NB4 (cell line): ENCODE measurements at regions not wholly inside any gene's neighbourhood (a gene's known extent, or its start where the extent isn't known, plus 50 kb on each side); places are given as distances from the start of the nearest gene placed in this dataset.

Source experiments
- DNase-seq: peaks from one replicate; pipeline ENCODE4 v3.0.0; 2010; ENCODE audit warnings: low read depth
- H3K4me3 ChIP-seq: one replicate; pipeline ENCODE4 v1.5.1; 2011; ENCODE audit warnings: mild to moderate bottlenecking, low read depth, low read length, moderate library complexity
- CTCF ChIP-seq: IDR thresholded peaks from one replicate; pipeline ENCODE4 v1.5.1; 2012; ENCODE audit warnings: low read depth, low read length
- MAX ChIP-seq: IDR thresholded peaks from 2 replicates; pipeline ENCODE4 v1.6.1; 2011; ENCODE audit warnings: low read depth, low read length
- MYC ChIP-seq: IDR thresholded peaks from 2 replicates; pipeline ENCODE4 v1.6.1; 2011; ENCODE audit warnings: low read depth, low read length
- POLR2A ChIP-seq: IDR thresholded peaks from 2 replicates; pipeline ENCODE4 v1.6.1; 2011; ENCODE audit warnings: mild to moderate bottlenecking; ENCODE audit not compliant: insufficient read length; ENCODE audit errors: extremely low read depth

- no peak overlapping the region for H3K4me3 ChIP-seq
- DNase-seq = peak; percentile 44
- no peak for TF ChIP-seq CTCF
- no peak for TF ChIP-seq POLR2A
These were observed 565.7 kb downstream of the PPARGC1A start for GRCh38 chr4:23324021-23324690.

GRCh38 chr4:23323436-23323835 lies 566.4 kb downstream of the PPARGC1A start:
- no peak overlapping the region for H3K4me3 ChIP-seq
- DNase-seq = no peak
- no peak for TF ChIP-seq MYC
- TF ChIP-seq MAX = no peak
- TF ChIP-seq POLR2A = no peak
- TF ChIP-seq CTCF = no peak

- DNase-seq = no peak
- H3K4me3 ChIP-seq = no peak overlapping the region
- no peak for TF ChIP-seq POLR2A
- TF ChIP-seq CTCF = no peak
- no peak for TF ChIP-seq MAX
- no peak for TF ChIP-seq MYC
These were observed 567.1 kb downstream of the PPARGC1A start for GRCh38 chr4:23322732-23323131.

- no peak for DNase-seq
- no peak overlapping the region for H3K4me3 ChIP-seq
- TF ChIP-seq POLR2A (no peak), MAX (no peak), CTCF (no peak), MYC (no peak)
These were observed 568.8 kb downstream of the PPARGC1A start for GRCh38 chr4:23320931-23321587.

GRCh38 chr4:23312686-23313085 lies 577.2 kb downstream of the PPARGC1A start:
- no peak for TF ChIP-seq CTCF
- TF ChIP-seq MYC = no peak
- no peak for TF ChIP-seq MAX
- TF ChIP-seq POLR2A = no peak
- H3K4me3 ChIP-seq = no peak overlapping the region
- DNase-seq = no peak
